Nephron progenitor cell (in vitro differentiated cells): ENCODE measurements at regions not wholly inside any gene's neighbourhood (a gene's known extent, or its start where the extent isn't known, plus 50 kb on each side); places are given as distances from the start of the nearest gene placed in this dataset.

Source experiments
- DNase-seq: peaks from one replicate; pipeline ENCODE4 v3.0.0; 2021
- H3K27ac Mint-ChIP-seq: 2 replicates; pipeline ENCODE4 v1.8.0; 2021; ENCODE audit warnings: mild to moderate bottlenecking, moderate library complexity, mixed read lengths
- H3K27me3 Mint-ChIP-seq: 2 replicates; pipeline ENCODE4 v1.8.0; 2021; ENCODE audit warnings: mild to moderate bottlenecking, low read depth, mixed read lengths; ENCODE audit not compliant: poor library complexity
- H3K36me3 Mint-ChIP-seq: 2 replicates; pipeline ENCODE4 v1.8.0; 2021; ENCODE audit warnings: low read depth, mixed read lengths
- H3K4me1 Mint-ChIP-seq: 2 replicates; pipeline ENCODE4 v1.8.0; 2021; ENCODE audit warnings: mixed read lengths
- H3K4me3 Mint-ChIP-seq: 2 replicates; pipeline ENCODE4 v1.8.0; 2021; ENCODE audit warnings: mild to moderate bottlenecking, moderate library complexity, mixed read lengths
- H3K9me3 Mint-ChIP-seq: 2 replicates; pipeline ENCODE4 v1.8.0; 2021; ENCODE audit warnings: mild to moderate bottlenecking, moderate library complexity, mixed read lengths
- CTCF ChIP-seq: fragments of 200-600 bp; sonication (generic); IDR thresholded peaks from 2 replicates; pipeline ENCODE4 v1.5.0; 2021; ENCODE audit warnings: antibody characterized with exemption

- H3K27ac Mint-ChIP-seq = no peak overlapping the region
- H3K9me3 Mint-ChIP-seq = peaks cover 4% of the 10 kb centered on the region
- H3K36me3 Mint-ChIP-seq = no peaks in the 10 kb centered on the region
- no peak for DNase-seq
- H3K4me3 Mint-ChIP-seq = no peak overlapping the region
- no peaks in the 10 kb centered on the region for H3K4me1 Mint-ChIP-seq
- no peak for TF ChIP-seq CTCF
- no peaks in the 10 kb centered on the region for H3K27me3 Mint-ChIP-seq
Measured at GRCh38 chr2:57141269-57141668, 905.3 kb upstream of the VRK2 start.

GRCh38 chr2:57146951-57147350, 899.7 kb upstream of the VRK2 start:
- DNase-seq = no peak

GRCh38 chr2:57156231-57156924, 890.2 kb upstream of the VRK2 start:
- H3K27ac Mint-ChIP-seq = no peak overlapping the region
- no peaks in the 10 kb centered on the region for H3K9me3 Mint-ChIP-seq
- no peaks in the 10 kb centered on the region for H3K27me3 Mint-ChIP-seq
- no peak overlapping the region for H3K4me3 Mint-ChIP-seq
- H3K4me1 Mint-ChIP-seq = no peaks in the 10 kb centered on the region
- DNase-seq = no peak
- H3K36me3 Mint-ChIP-seq = no peaks in the 10 kb centered on the region
- TF ChIP-seq CTCF = no peak

More at GRCh38 chr2:57146951-57147350, 899.7 kb upstream of the VRK2 start:
- Mint-ChIP-seq H3K9me3 (peaks cover 39% of the 10 kb centered on the region), H3K4me1 (no peaks in the 10 kb centered on the region), H3K36me3 (peaks cover 3% of the 10 kb centered on the region), H3K27ac (no peak overlapping the region), H3K4me3 (no peak overlapping the region), H3K27me3 (no peaks in the 10 kb centered on the region)
- TF ChIP-seq CTCF = no peak

GRCh38 chr2:57160976-57161375, 885.6 kb upstream of the VRK2 start:
- no peaks in the 10 kb centered on the region for H3K36me3 Mint-ChIP-seq
- no peak overlapping the region for H3K27ac Mint-ChIP-seq
- no peaks in the 10 kb centered on the region for H3K27me3 Mint-ChIP-seq
- H3K4me3 Mint-ChIP-seq = no peak overlapping the region
- no peak for TF ChIP-seq CTCF
- no peak for DNase-seq
- no peaks in the 10 kb centered on the region for H3K9me3 Mint-ChIP-seq
- no peaks in the 10 kb centered on the region for H3K4me1 Mint-ChIP-seq

GRCh38 chr2:57177176-57177575, 869.4 kb upstream of the VRK2 start:
- Mint-ChIP-seq H3K27me3 (no peaks in the 10 kb centered on the region), H3K27ac (no peak overlapping the region), H3K4me1 (no peaks in the 10 kb centered on the region), H3K4me3 (no peak overlapping the region), H3K36me3 (no peaks in the 10 kb centered on the region), H3K9me3 (no peaks in the 10 kb centered on the region)
- DNase-seq = no peak
- no peak for TF ChIP-seq CTCF

- no peak for DNase-seq
- H3K36me3 Mint-ChIP-seq = no peaks in the 10 kb centered on the region
- TF ChIP-seq CTCF = no peak
- no peaks in the 10 kb centered on the region for H3K4me1 Mint-ChIP-seq
- H3K4me3 Mint-ChIP-seq = no peak overlapping the region
- H3K27ac Mint-ChIP-seq = no peak overlapping the region
- H3K27me3 Mint-ChIP-seq = no peaks in the 10 kb centered on the region
- H3K9me3 Mint-ChIP-seq = no peaks in the 10 kb centered on the region
Measured at GRCh38 chr2:57180042-57180567, 866.5 kb upstream of the VRK2 start.
